Epithelial cell of prostate (primary cell): ENCODE measurements at regions not wholly inside any gene's neighbourhood (a gene's known extent, or its start where the extent isn't known, plus 50 kb on each side); places are given as distances from the start of the nearest gene placed in this dataset.

Experiments
- DNase-seq: peaks from one replicate; pipeline ENCODE4 v3.0.0-alpha.2; 2011; ENCODE audit warnings: low read depth, low spot score
- H3K27ac ChIP-seq: fragments of 450-650 bp; 2 replicates; pipeline ENCODE4 v1.5.1; 2017; ENCODE audit warnings: mild to moderate bottlenecking

GRCh38 chr17:53391197-53391596 is 431.5 kb upstream of the KIF2B start:
- DNase-seq = no peak
- no peak overlapping the region for H3K27ac ChIP-seq

GRCh38 chr17:53390575-53390974 is 432.2 kb upstream of the KIF2B start:
- no peak for DNase-seq
- no peak overlapping the region for H3K27ac ChIP-seq

- DNase-seq = no peak
- H3K27ac ChIP-seq = no peak overlapping the region
Measured at GRCh38 chr17:53387745-53388144, 435.0 kb upstream of the KIF2B start.

GRCh38 chr17:53353919-53354351 is 468.8 kb upstream of the KIF2B start:
- H3K27ac ChIP-seq = no peak overlapping the region
- peak; percentile 44 for DNase-seq

- no peak for DNase-seq
Measured at GRCh38 chr17:53344778-53345177, 477.9 kb upstream of the KIF2B start.

GRCh38 chr17:53336281-53336680 is 486.4 kb upstream of the KIF2B start:
- H3K27ac ChIP-seq = no peak overlapping the region
- DNase-seq = no peak

More at GRCh38 chr17:53344778-53345177, 477.9 kb upstream of the KIF2B start:
- H3K27ac ChIP-seq = no peak overlapping the region

GRCh38 chr17:53335443-53335842 is 487.3 kb upstream of the KIF2B start:
- no peak for DNase-seq
- no peak overlapping the region for H3K27ac ChIP-seq

GRCh38 chr17:53330756-53331155 is 492.0 kb upstream of the KIF2B start:
- DNase-seq = no peak
- H3K27ac ChIP-seq = no peak overlapping the region

- no peak for DNase-seq
- no peak overlapping the region for H3K27ac ChIP-seq
Measured at GRCh38 chr17:53321651-53322050, 501.1 kb upstream of the KIF2B start.

- H3K27ac ChIP-seq = no peak overlapping the region
- DNase-seq = no peak
Measured at GRCh38 chr17:53319947-53320346, 502.8 kb upstream of the KIF2B start.

- no peak for DNase-seq
- no peak overlapping the region for H3K27ac ChIP-seq
Measured at GRCh38 chr17:53316988-53317387, 505.7 kb upstream of the KIF2B start.

GRCh38 chr17:53316073-53316472 is 506.7 kb upstream of the KIF2B start:
- DNase-seq = no peak
- no peak overlapping the region for H3K27ac ChIP-seq

GRCh38 chr17:53314521-53314920 is 508.2 kb upstream of the KIF2B start:
- H3K27ac ChIP-seq = no peak overlapping the region
- DNase-seq = no peak

GRCh38 chr17:53313746-53314145 is 509.0 kb upstream of the KIF2B start:
- no peak for DNase-seq
- no peak overlapping the region for H3K27ac ChIP-seq

GRCh38 chr17:53278466-53278865 is 544.3 kb upstream of the KIF2B start:
- H3K27ac ChIP-seq = no peak overlapping the region
- DNase-seq = no peak

- DNase-seq = no peak
- no peak overlapping the region for H3K27ac ChIP-seq
Measured at GRCh38 chr17:53273126-53273525, 549.6 kb upstream of the KIF2B start.

- no peak for DNase-seq
- H3K27ac ChIP-seq = no peak overlapping the region
Measured at GRCh38 chr17:53270936-53271335, 551.8 kb upstream of the KIF2B start.

- DNase-seq = no peak
Measured at GRCh38 chr17:53264730-53265129, 558.0 kb upstream of the KIF2B start.

GRCh38 chr17:53253956-53254597 is 568.6 kb upstream of the KIF2B start:
- DNase-seq = no peak

More at GRCh38 chr17:53264730-53265129, 558.0 kb upstream of the KIF2B start:
- no peak overlapping the region for H3K27ac ChIP-seq

GRCh38 chr17:53249036-53249435 is 573.7 kb upstream of the KIF2B start:
- no peak overlapping the region for H3K27ac ChIP-seq
- DNase-seq = no peak

More at GRCh38 chr17:53253956-53254597, 568.6 kb upstream of the KIF2B start:
- no peak overlapping the region for H3K27ac ChIP-seq

- DNase-seq = no peak
Measured at GRCh38 chr17:53234138-53234537, 588.6 kb upstream of the KIF2B start.

GRCh38 chr17:53227514-53227913 is 595.2 kb upstream of the KIF2B start:
- no peak for DNase-seq
- H3K27ac ChIP-seq = no peak overlapping the region

More at GRCh38 chr17:53234138-53234537, 588.6 kb upstream of the KIF2B start:
- H3K27ac ChIP-seq = no peak overlapping the region
